ENCODE measurements at regions not wholly inside any gene's neighbourhood (a gene's known extent, or its start where the extent isn't known, plus 50 kb on each side); places are given as distances from the start of the nearest gene placed in this dataset.
A peak's percentile ranks its signal among the peaks of the same experiment; 100 is the strongest.
"Not testable (repeated sequence)": the region's sequence is repeated elsewhere in the genome, so short reads cannot be mapped to it uniquely, and the experiment has no call there.

DNA sequence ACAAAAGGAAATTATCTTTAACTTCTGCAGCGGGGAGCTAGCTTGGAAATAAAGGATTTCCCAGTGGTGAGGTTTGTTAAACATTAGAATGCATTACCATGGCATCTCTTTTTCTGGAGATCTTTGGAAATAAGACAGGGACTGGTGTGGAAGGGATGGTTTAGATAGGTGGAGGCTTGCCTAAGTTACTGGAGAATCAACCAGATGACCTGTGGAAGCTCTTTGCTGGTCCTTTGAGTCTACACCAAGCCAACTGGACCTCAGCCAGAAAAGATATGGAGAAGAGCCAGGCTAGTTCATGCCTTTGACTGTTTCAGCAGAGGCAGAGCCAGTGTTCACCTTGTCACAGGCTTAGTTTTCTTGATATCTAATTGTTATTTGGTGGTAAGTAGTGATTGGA lies 134.7 kb downstream of the KCNRG start:
- DNase-seq (ENCODE audit: low spot score) = peak; percentile 27
- in situ Hi-C loops (cut with HindIII; ENCODE audit: low sequenced_read_pairs) = no loop called here

DNA sequence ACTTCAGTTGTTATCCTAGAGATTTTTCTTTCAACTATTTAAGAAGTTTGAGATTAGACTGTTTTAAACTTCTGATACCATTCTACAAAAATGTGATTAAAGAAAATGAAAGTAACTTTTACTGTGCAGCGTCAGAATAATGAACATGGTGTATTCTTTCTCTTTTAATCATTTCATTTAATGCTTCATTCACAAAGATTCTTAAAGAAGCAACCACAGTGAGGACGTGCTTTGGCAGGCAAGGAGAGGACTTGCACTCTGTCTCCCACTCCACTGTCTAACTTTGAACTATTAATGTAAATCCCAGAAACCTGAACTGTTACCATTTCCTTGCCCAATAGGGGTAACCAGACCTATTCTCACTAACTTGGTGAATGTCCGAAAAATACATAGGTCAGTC lies 137.0 kb downstream of the KCNRG start:
- no peak for DNase-seq (ENCODE audit: low spot score)
- in situ Hi-C loops (cut with HindIII; ENCODE audit: low sequenced_read_pairs) = no loop called here

DNA sequence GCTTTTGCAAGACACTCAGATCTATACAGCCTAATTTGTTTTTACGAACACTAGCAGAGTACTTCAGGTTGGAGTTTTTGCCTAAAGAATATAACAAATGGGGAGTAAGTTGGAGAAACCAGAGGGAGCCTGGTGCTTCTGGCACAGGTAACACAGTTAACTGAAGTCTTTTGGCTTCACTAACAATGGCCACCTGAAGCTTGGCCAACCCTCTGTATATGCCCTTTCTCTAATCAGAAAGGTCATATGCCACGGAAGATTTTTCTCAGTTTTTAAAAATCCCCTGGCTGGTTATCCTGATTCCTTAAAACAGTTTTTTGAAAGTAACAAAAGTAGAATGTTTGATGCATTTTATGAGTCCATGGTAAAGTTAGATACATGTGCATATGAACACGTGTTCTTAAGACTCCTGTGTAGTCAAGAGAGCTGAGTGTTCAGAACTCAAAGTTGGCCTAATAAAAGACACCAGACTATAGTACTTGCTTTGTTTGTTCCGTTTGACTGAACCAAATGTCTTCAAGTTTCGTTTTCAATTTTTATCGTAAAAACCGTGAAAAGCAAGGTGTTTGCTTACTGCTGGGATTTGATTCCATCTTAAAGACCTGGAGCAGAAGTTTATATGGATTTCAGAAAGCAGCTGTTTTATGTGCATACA lies 137.5 kb downstream of the KCNRG start:
- in situ Hi-C loops (cut with HindIII; ENCODE audit: low sequenced_read_pairs) = no loop called here
- DNase-seq (ENCODE audit: low spot score) = no peak

DNA sequence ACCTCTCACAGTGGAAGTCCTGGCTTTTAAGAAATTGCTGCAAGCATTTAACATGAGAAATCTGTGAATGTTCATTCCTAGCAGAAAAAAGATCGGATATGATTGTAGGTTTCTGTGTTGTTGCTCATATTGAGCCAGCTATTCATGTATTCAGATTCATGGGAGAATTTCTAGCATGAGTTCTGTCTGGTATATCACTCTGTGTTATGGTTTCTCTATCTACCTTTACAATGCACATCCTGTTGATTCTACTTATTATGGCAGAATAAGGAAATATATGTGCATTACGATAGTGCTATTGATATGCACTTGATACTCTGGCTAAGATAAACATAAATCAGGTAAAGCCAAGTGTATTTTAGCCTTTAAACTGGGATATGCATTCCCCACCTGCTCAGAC lies 138.2 kb downstream of the KCNRG start:
- DNase-seq (ENCODE audit: low spot score) = no peak
- in situ Hi-C loops (cut with HindIII; ENCODE audit: low sequenced_read_pairs) = no loop called here

DNA sequence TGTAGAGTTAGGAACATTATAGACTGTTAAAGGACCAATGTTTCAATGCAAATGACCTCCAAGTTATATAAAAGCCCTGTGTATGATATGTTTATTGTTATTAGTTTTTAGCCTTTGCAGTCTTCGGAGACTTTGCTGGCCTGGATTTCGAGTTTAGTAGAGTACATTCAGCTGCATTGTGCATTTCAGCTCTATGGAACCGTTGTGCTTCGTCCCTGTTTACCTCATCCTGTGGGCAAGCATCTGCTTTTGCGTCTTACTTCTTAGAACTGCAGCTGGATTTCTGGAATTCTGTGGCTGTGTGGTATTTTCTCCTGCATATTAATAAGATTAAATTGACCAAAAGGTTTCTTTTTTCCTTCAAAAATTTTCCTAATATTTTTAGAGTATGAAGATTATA lies 138.6 kb downstream of the KCNRG start:
- no peak for DNase-seq (ENCODE audit: low spot score)
- in situ Hi-C loops (cut with HindIII; ENCODE audit: low sequenced_read_pairs) = no loop called here

DNA sequence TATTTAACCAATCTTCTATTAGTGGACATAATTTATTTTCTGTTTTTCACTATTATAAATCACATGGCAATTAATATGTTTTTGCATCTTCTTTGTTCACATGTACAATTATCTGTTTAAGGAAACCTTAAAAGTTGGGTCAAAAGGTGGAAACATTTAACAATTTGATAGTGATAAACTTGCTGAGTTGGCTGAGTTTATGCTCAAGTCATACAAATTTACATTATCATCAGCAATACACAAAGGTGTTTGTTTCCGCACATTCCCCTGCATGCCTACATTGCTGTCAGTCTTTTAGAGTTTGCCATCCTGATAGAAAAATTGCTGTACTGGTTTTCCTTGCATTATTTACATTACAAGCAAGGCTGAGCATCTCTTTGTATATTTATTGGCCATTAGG lies 139.5 kb downstream of the KCNRG start:
- in situ Hi-C loops (cut with HindIII; ENCODE audit: low sequenced_read_pairs) = no loop called here
- no peak for DNase-seq (ENCODE audit: low spot score)

DNA sequence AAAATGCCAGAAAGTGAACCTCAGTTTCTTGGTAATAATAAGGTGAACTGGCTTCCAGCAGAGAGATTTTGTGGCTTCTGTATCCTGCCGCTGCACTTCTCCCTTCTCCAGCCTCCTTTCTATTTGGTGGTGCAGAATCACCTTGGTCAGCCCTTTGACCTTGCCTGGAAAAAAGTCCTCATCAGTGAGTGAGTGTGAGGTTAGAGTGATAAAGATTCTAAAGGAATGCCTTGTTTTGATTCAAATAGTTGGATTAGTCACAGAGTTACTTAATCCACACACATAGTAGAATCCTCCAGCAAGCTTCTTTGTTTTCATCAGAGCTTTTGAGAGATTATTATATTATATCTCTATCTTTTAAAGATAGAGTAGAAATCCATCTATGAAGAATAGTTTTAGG lies 140.9 kb downstream of the KCNRG start:
- no peak for DNase-seq (ENCODE audit: low spot score)
- in situ Hi-C loops (cut with HindIII; ENCODE audit: low sequenced_read_pairs) = no loop called here

DNA sequence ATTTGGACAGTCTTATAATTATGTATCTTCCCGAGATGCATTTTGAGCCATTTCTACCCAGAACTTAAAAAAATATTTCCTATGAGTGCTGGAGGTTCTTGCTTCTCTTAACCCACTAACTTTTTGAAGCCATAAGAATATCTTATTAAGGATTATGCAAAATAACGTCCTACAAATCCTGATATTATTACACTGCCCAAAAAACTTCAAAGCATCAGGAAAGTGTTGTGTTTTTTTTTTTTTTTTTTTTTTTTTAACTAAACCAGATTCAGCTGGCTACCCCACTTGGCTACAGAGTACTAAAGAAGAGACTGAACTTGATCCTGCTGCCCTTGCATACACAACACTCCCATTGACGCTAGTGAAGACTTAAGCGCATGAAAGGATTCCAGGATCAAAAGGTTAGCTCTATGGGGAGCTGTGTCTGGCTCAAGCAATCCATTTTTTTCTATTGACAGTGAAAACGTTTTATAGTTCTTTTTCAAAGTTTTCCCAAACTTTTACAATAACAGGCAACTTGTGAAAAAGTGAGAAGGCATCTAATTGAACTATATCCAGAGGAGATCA lies 141.4 kb downstream of the KCNRG start:
- DNase-seq (ENCODE audit: low spot score) = no peak
- in situ Hi-C loops (cut with HindIII; ENCODE audit: low sequenced_read_pairs) = no loop called here

DNA sequence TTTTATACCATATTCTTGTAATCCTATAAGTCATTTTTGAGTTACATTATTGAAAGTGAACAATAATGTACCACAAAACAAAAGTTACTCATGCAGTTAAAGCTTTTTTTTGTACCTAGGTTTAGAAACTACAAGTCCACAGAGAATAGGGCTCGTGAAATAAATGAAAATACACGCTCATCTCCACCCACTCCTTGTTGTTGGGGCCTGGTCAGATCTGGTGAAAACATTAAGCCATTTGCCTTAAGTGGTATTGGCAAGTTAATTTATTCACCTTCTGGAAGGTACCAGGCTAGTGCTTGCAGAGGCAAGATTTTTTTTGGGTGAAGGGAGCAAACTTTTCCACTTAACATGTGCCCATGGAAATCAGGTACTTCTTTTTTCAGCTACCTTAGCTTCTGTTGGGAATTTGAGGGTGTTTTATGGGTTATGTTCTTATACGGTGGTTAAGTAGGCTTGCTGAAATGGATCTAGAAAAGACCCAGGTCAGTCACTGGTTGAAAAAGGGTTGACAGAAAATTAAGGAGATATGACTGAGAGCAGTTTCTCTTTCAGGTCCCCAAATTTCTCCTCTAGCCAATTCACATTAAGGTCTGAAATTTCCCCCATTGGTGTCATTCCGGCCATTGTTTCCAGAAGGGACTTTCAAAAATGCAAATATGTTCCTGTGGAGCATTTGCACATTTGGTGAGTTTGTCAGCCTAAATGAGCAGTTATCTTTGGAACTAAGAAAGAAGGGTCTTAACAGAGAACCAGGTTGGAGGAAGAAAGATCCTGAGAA lies 143.3 kb downstream of the KCNRG start:
- DNase-seq (ENCODE audit: low spot score) = no peak
- in situ Hi-C loops (cut with HindIII; ENCODE audit: low sequenced_read_pairs) = no loop called here

DNA sequence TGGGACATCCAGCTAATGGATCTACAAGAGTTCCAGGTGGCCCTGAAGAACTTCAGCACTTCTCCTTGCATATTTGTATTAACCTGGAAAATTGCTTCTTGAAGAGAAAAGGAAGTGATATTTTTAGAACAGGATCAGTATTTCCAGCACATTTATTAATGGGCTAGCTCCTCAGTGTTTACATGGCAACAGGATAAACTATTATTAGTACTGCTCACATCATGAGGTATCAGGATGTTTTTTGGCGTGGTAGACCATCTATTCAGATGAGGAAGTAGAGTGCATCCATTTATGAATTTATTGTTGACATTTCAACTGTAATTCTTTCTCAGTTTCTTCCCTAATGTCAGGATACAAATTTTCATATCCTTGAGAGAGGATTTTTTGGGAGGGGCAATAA lies 144.4 kb downstream of the KCNRG start:
- in situ Hi-C loops (cut with HindIII; ENCODE audit: low sequenced_read_pairs) = no loop called here
- no peak for DNase-seq (ENCODE audit: low spot score)

DNA sequence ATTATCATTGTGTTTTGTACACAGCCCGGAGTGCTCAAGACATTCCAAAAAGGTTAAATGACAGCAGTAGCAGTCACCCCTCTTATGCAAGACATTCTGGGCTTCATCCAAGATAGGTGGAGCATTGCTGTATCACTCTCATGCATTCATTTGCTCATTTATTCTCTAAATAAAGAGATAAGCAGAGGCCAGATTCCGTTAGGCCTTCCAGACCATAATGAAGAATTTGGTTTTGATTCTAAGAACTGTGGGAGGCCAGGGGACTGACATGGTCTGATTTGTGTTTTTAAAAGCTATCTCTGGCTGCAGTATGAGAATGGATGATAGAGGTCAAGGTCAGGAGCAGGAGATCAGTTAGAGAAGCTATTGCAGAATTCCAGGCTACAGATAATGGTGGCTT lies 145.8 kb downstream of the KCNRG start:
- in situ Hi-C loops (cut with HindIII; ENCODE audit: low sequenced_read_pairs) = no loop called here
- no peak for DNase-seq (ENCODE audit: low spot score)

DNA sequence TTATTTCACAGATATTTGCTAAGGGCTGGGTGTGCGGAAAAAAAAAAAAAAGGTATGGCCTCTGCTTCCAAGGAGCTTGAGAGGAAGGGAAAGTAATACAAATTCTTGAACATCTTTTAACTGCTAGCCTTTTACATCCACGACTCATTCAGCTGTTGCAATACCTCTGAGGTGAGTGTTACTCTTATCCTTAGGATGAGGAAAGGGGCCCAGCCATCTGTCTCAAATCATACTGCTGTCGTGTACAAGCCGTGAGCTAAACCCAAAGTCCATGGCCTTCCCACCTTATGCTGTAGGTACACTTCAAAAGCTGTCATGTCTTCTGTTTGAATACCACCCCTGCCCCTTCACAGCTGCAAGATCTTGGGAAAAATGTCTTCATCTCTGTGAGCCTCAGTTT lies 146.8 kb downstream of the KCNRG start:
- in situ Hi-C loops (cut with HindIII; ENCODE audit: low sequenced_read_pairs) = no loop called here
- DNase-seq (ENCODE audit: low spot score) = no peak

DNA sequence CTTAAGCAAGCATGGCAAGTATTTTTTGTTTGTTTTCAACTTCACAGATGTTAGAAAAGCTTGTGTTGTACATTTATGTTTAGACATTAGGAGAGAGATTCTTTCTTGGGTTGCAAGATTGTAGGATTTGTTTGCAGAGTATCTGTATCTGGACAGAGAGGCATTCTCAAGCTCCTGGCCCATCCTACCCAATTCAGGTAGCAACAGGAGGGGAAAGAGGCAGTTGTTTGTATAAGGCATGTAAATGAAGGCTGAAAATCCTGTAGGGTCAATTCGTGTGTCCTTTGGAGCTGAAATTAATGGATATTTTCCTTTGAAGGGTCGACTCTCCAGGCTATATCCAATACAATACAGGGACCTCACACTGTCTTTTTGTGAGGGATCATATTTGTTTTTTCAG lies 147.3 kb downstream of the KCNRG start:
- DNase-seq (ENCODE audit: low spot score) = no peak
- in situ Hi-C loops (cut with HindIII; ENCODE audit: low sequenced_read_pairs) = no loop called here

DNA sequence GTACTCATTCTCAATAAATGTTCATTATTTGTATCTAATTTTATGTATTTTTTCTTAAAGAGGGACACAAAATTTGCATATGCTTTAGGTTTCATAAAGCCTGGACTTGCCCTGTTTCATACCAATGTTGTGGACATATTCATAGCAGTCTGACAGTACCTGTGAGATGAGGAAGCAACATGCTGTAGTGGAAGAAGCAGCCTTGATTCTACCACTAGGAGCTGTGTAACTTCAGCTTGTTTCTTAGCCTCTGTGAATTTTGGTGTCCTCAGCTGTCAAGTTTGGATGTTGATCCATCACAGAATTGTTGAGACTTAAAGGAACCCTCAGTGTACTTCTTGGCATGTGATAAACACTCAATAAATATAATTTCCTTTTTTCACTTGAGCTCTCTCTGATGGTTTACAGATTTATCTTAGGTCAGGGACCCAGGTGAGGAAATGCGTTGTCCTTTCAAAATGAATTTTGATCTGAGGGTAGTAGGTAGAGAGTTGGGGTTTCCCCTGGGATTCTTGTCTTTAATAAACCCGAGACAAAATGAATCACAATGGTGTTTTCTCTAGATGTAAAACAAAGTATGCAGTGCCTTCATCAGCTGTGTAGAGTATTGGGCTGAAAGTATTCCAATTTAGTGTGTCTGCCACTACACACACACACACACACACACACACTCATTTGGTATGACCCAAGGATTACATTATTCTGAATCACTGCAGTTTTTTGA lies 152.1 kb downstream of the KCNRG start:
- DNase-seq (ENCODE audit: low spot score) = no peak
- in situ Hi-C loops (cut with HindIII; ENCODE audit: low sequenced_read_pairs) = no loop called here

DNA sequence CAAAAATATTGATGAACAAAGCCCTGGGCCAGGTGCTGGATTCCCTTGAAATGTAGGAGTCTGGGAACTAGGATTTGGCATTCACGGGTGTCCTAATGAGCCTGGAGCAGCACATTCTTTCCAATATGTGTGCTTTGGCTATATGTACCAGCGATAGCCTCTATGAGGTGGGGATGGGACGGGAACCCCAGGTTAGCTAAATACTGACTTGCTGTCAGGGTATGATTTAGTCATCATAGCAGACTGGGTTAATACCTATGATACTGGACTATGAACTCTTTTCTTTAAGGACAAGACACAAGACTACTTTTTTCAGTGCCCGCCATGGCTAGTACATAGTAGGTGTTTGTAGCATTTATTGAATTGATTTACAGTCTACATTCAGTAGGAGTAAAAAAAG lies 152.7 kb downstream of the KCNRG start:
- DNase-seq (ENCODE audit: low spot score) = no peak
- in situ Hi-C loops (cut with HindIII; ENCODE audit: low sequenced_read_pairs) = no loop called here

DNA sequence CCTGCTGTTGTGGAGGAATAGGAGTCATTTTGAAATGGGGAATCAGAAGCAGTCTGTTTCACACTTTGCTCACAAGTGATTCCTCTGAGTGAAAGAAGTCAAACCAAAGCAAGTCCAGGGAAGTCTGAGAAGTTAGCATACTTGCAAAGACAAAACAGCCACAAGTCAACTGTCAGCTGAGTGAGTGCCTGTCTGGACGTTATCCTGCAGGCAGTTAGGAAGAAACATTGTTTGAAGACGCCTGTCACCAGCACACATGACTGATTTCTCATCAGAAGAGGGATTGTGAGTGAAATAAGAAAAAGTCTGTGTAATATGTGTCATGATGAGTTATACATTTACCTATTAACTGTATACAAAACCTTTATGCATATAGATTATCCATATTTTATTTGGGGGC lies 153.5 kb downstream of the KCNRG start:
- no peak for DNase-seq (ENCODE audit: low spot score)

DNA sequence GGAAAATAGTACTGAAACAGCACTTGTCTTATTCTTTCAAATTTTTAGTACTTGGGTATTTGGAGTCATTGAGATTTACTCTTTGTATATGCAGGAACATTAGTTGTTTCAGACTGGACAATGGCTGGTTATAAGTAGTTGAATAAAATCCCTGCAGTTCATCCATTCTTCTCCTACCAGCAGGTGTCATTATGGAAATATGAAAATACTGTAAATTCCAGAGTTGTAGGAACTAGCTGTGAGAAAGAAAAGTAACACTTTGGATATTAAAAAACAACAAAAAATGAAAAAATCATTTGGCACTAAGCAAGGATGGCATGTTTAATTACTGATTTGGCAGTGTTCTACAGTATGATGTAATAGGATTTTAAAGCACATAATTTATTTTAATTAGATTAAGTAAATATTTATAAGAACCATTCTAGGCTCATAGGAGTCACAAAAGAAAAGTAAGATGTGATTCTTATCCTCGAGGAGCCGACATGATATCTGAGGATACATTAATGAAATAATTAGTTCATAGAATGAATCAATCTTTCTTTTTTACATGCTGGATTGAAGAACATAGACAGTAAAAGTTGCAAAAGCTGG lies 155.3 kb downstream of the KCNRG start:
- peak; percentile 35 for DNase-seq (ENCODE audit: low spot score)
- in situ Hi-C loops (cut with HindIII; ENCODE audit: low sequenced_read_pairs) = no loop called here

More for the DNA sequence above, 153.5 kb downstream of the KCNRG start:
- in situ Hi-C loops (cut with HindIII; ENCODE audit: low sequenced_read_pairs) = no loop called here

DNA sequence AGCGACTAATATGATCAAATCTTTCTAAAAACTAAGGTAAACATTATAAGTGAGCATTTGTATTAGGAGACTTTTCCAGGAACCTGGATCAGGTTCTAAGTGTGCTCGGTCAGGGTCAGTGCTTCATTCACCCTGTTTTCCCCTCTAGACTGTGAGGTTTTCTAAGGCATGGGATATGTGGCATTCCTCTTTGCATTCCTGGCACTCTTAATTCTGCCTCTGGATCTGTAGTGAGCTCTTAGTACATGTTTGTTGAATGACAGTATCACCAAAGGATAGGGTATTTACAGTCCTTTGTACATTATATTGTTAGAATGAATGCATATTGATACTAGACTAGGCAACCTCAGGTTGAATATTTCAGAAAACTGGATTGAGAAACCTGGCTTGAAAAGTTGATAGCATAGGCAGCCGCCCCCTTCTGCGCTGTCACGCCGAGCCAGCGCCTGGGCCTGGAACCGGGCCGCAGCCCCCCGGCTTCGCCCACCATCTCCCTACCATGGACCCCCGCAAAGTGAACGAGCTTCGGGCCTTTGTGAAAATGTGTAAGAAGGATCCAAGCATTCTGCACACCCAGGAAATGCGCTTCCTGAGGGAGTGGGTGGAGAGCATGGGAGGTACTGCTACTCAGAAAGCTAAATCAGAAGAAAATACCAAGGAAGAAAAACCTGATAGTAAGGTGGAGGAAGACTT lies 156.5 kb downstream of the KCNRG start:
- no peak for DNase-seq (ENCODE audit: low spot score)
- in situ Hi-C loops (cut with HindIII; ENCODE audit: low sequenced_read_pairs) = no loop called here

DNA sequence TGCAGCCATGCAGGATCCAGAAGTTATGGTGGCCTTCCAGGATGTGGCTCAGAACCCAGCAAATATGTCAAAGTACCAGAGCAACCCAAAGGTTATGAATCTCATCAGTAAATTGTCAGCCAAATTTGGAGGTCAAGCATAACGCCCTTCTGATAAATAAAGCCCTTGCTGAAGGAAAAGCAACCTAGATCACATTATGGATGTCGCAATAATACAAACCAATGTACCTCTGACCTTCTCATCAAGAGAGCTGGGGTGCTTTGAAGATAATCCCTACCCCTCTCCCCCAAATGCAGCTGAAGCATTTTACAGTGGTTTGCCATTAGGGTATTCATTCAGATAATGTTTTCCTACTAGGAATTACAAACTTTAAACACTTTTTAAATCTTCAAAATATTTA lies 157.8 kb downstream of the KCNRG start:
- in situ Hi-C loops (cut with HindIII; ENCODE audit: low sequenced_read_pairs); DNase-seq (ENCODE audit: low spot score): not testable (repeated sequence)
